HK-2 (cell line): ENCODE measurements at regions not wholly inside any gene's neighbourhood (a gene's known extent, or its start where the extent isn't known, plus 50 kb on each side); places are given as distances from the start of the nearest gene placed in this dataset.
"Not testable (repeated sequence)": the region's sequence is repeated elsewhere in the genome, so short reads cannot be mapped to it uniquely, and the experiment has no call there.

ENCODE experiments used
- DNase-seq: peaks from one replicate; pipeline ENCODE4 v3.0.0-alpha.2; 2018; ENCODE audit not compliant: unreplicated experiment

GRCh38 chr12:46670636-46671035 is 155.2 kb downstream of the SLC38A4 start:
- no peak for DNase-seq

GRCh38 chr12:46669720-46670119 is 156.1 kb downstream of the SLC38A4 start:
- no peak for DNase-seq

- no peak for DNase-seq
Measured at GRCh38 chr12:46667551-46667950, 158.2 kb downstream of the SLC38A4 start.

- DNase-seq: peak; percentile 14
Measured at GRCh38 chr12:46664761-46665287, 161.0 kb downstream of the SLC38A4 start.

GRCh38 chr12:46663318-46663717 is 162.5 kb downstream of the SLC38A4 start:
- DNase-seq: no peak

- peak; percentile 6 for DNase-seq
Measured at GRCh38 chr12:46661110-46661845, 164.5 kb downstream of the SLC38A4 start.

- no peak for DNase-seq
Measured at GRCh38 chr12:46660719-46661109, 165.1 kb downstream of the SLC38A4 start.

GRCh38 chr12:46660276-46660675 is 165.5 kb downstream of the SLC38A4 start:
- DNase-seq: no peak

GRCh38 chr12:46659824-46660223 is 166.0 kb downstream of the SLC38A4 start:
- DNase-seq: no peak

- DNase-seq: no peak
Measured at GRCh38 chr12:46659032-46659650, 166.7 kb downstream of the SLC38A4 start.

GRCh38 chr12:46657453-46658411 is 168.1 kb downstream of the SLC38A4 start:
- DNase-seq: no peak

- DNase-seq: not testable (repeated sequence)
Measured at GRCh38 chr12:46655984-46656383, 169.8 kb downstream of the SLC38A4 start.

GRCh38 chr12:46653311-46653710 is 172.5 kb downstream of the SLC38A4 start:
- DNase-seq: no peak

- DNase-seq: no peak
Measured at GRCh38 chr12:46652692-46653091, 173.1 kb downstream of the SLC38A4 start.

- no peak for DNase-seq
Measured at GRCh38 chr12:46650688-46651087, 175.1 kb downstream of the SLC38A4 start.

GRCh38 chr12:46649433-46649832 is 176.4 kb downstream of the SLC38A4 start:
- no peak for DNase-seq

- no peak for DNase-seq
Measured at GRCh38 chr12:46647034-46647433, 178.8 kb downstream of the SLC38A4 start.

GRCh38 chr12:46641649-46642048 is 184.1 kb downstream of the SLC38A4 start:
- DNase-seq: not testable (repeated sequence)

- DNase-seq: no peak
Measured at GRCh38 chr12:46635818-46636217, 190.0 kb downstream of the SLC38A4 start.

GRCh38 chr12:46629331-46630229 is 196.2 kb downstream of the SLC38A4 start:
- DNase-seq: no peak

- no peak for DNase-seq
Measured at GRCh38 chr12:46628176-46628575, 197.6 kb downstream of the SLC38A4 start.
